ENCODE measurements at regions not wholly inside any gene's neighbourhood (a gene's known extent, or its start where the extent isn't known, plus 50 kb on each side); places are given as distances from the start of the nearest gene placed in this dataset.

- Histone ChIP-seq H4K5ac (ENCODE audit: insufficient read length, low read depth, low read length) (no peak overlapping the region), H2BK120ac (replicated peaks; ENCODE audit: low read depth, low read length) (no peak overlapping the region), H3K23ac (ENCODE audit: insufficient read length) (no peak overlapping the region), H3K4me3 (ENCODE audit: extremely low read depth in 1 of 4, insufficient read depth in 2 of 4, low read depth in 3 of 4, low read length in 4 of 4) (0 out of 8 replicates have a peak overlapping the region, but pooled peaks of 1 of the 4 experiments have one; percentile 12), H4K8ac (ENCODE audit: extremely low read depth, insufficient read depth, low read length) (no peak overlapping the region), H2AFZ (ENCODE audit: low read length) (no peak overlapping the region), H3K9me3 (ENCODE audit: insufficient read depth in 2 of 2, low read depth in 1 of 2, low read length in 1 of 2) (no peaks in the 10 kb centered on the region), H3K27me3 (replicated peaks in 1 of 4; ENCODE audit: control insufficient read depth in 3 of 4, extremely low read depth in 1 of 4, insufficient read depth in 3 of 4, low read length in 3 of 4) (no peaks in the 10 kb centered on the region; a peak in 1 of 7 replicates), H3K56ac (replicated peaks; ENCODE audit: insufficient read length, low read depth, low read length) (no peak overlapping the region), H2AK5ac (ENCODE audit: low read depth, low read length) (no peak overlapping the region), H3K79me1 (ENCODE audit: low read depth, low read length) (no peaks in the 10 kb centered on the region), H3K4me2 (ENCODE audit: insufficient read depth in 1 of 2, low read depth in 2 of 2, low read length in 2 of 2) (peak overlapping the region in 1 of 2 experiments; percentile 13; a peak in 1 of 4 replicates), H3K14ac (ENCODE audit: insufficient read length) (no peak overlapping the region), H3K4ac (replicated peaks; ENCODE audit: insufficient read length, low read depth, low read length) (no peak overlapping the region), H3K4me1 (replicated peaks in 1 of 4; ENCODE audit: control insufficient read depth in 3 of 4, insufficient read depth in 4 of 4, low read length in 3 of 4) (peaks cover 0 to 8% (median 0%) of the 10 kb centered on the region in 4 experiments; a peak in 1 of 7 replicates), H3K23me2 (ENCODE audit: low read depth, low read length) (no peaks in the 10 kb centered on the region), H2BK5ac (ENCODE audit: low read depth, low read length) (no peak overlapping the region), H4K91ac (replicated peaks; ENCODE audit: insufficient read length, low read length) (no peak overlapping the region), H3K27ac (ENCODE audit: low read depth, low read length) (no peak overlapping the region), H3K9ac (replicated peaks in 1 of 4; ENCODE audit: extremely low read depth in 1 of 4, low read depth in 3 of 4, low read length in 3 of 4) (no peak overlapping the region), H4K20me1 (replicated peaks in 1 of 2; ENCODE audit: control insufficient read depth in 1 of 2, insufficient read depth in 2 of 2, low read length in 2 of 2) (no peaks in the 10 kb centered on the region), H3K18ac (ENCODE audit: extremely low read depth, low read length) (no peak overlapping the region), H2BK20ac (ENCODE audit: low read length) (no peak overlapping the region), H3K79me2 (ENCODE audit: control insufficient read depth in 1 of 2, insufficient read depth in 2 of 2, low read length in 2 of 2) (no peaks in the 10 kb centered on the region), H3K36me3 (ENCODE audit: control insufficient read depth in 2 of 4, insufficient read depth in 4 of 4, low read length in 3 of 4) (no peaks in the 10 kb centered on the region), H2BK12ac (ENCODE audit: low read depth, low read length) (no peak overlapping the region), H2BK15ac (ENCODE audit: low read length) (no peak overlapping the region)
- 89% methylated on average over 1 of the region's 1 CpG; no CpG with 5 or more reads in 1 of the 2 experiments for WGBS, 2 experiments (ENCODE audit: extremely low coverage in 1 of 2, insufficient coverage in 1 of 2, insufficient read length in 1 of 2, insufficient replicate concordance in 2 of 2, low coverage in 1 of 2, low lambda C conversion rate in 2 of 2, missing lambda C conversion rate in 1 of 2)
- DNase-seq (ENCODE audit: low read depth in 1 of 2, low spot score in 2 of 2) (no peak), FAIRE-seq (no peak)
- POLR2A ChIA-PET (ENCODE audit: partially characterized antibody) = interaction anchor here (1.0 kb wide), 1 partner anchor 63 kb away, joined by 3 read pairs; no protein-coding TSS in a partner anchor
- CTCF ChIA-PET (ENCODE audit: partially characterized antibody) = interaction anchor here (1.4 kb wide), 1 partner anchor 14 kb away, joined by 3 read pairs; no protein-coding TSS in a partner anchor
- TF ChIP-seq SRF (IDR thresholded peaks at IDR 0.05; ENCODE audit: low read depth, low read length) = no peak
- TF ChIP-seq CREB1 (IDR thresholded peaks at IDR 0.05) = no peak
- no peak for TF ChIP-seq SAP30 (IDR thresholded peaks at IDR 0.05; ENCODE audit: insufficient read depth, insufficient replicate concordance, low read length)
- TF ChIP-seq TBP (IDR thresholded peaks at IDR 0.05; ENCODE audit: low read depth, low read length) = no peak
- no peak for TF ChIP-seq POLR2AphosphoS5 (IDR thresholded peaks at IDR 0.05; ENCODE audit: low read depth, low read length)
- no peak for TF ChIP-seq SUZ12 (IDR thresholded peaks at IDR 0.05; ENCODE audit: low read length)
Measured at GRCh38 chr10:33798754-33799153, 464.3 kb upstream of the NRP1 start.

Data from H1 (cell line).